ENCODE measurements at regions not wholly inside any gene's neighbourhood (a gene's known extent, or its start where the extent isn't known, plus 50 kb on each side); places are given as distances from the start of the nearest gene placed in this dataset.
A peak's percentile ranks its signal among the peaks of the same experiment; 100 is the strongest.
"Not testable (repeated sequence)": the region's sequence is repeated elsewhere in the genome, so short reads cannot be mapped to it uniquely, and the experiment has no call there.

- DNase-seq (ENCODE audit: low read depth) = peak; percentile 61
Observed at GRCh38 chr12:127779301-127780045, 487.5 kb upstream of the TMEM132C start.

- DNase-seq (ENCODE audit: low read depth) = no peak
Observed at GRCh38 chr12:127780881-127781280, 486.1 kb upstream of the TMEM132C start.

- no peak for DNase-seq (ENCODE audit: low read depth)
Observed at GRCh38 chr12:127781336-127781735, 485.6 kb upstream of the TMEM132C start.

GRCh38 chr12:127785540-127785939 is 481.4 kb upstream of the TMEM132C start:
- DNase-seq (ENCODE audit: low read depth) = peak; percentile 63

- DNase-seq (ENCODE audit: low read depth) = no peak
Observed at GRCh38 chr12:127785986-127786590, 480.9 kb upstream of the TMEM132C start.

GRCh38 chr12:127787544-127787943 is 479.4 kb upstream of the TMEM132C start:
- no peak for DNase-seq (ENCODE audit: low read depth)

GRCh38 chr12:127790376-127790775 is 476.6 kb upstream of the TMEM132C start:
- no peak for DNase-seq (ENCODE audit: low read depth)

- DNase-seq (ENCODE audit: low read depth) = no peak
Observed at GRCh38 chr12:127791217-127791616, 475.8 kb upstream of the TMEM132C start.

GRCh38 chr12:127797918-127798317 is 469.1 kb upstream of the TMEM132C start:
- DNase-seq (ENCODE audit: low read depth) = no peak

GRCh38 chr12:127802271-127802670 is 464.7 kb upstream of the TMEM132C start:
- no peak for DNase-seq (ENCODE audit: low read depth)

- DNase-seq (ENCODE audit: low read depth) = peak; percentile 65
Observed at GRCh38 chr12:127803545-127803944, 463.4 kb upstream of the TMEM132C start.

GRCh38 chr12:127809275-127809674 is 457.7 kb upstream of the TMEM132C start:
- peak; percentile 77 for DNase-seq (ENCODE audit: low read depth)

- peak; percentile 92 for DNase-seq (ENCODE audit: low read depth)
Observed at GRCh38 chr12:127810041-127810440, 456.9 kb upstream of the TMEM132C start.

GRCh38 chr12:127810459-127810858 is 456.5 kb upstream of the TMEM132C start:
- DNase-seq (ENCODE audit: low read depth) = not testable (repeated sequence)

- peak; percentile 59 for DNase-seq (ENCODE audit: low read depth)
Observed at GRCh38 chr12:127811988-127812387, 455.0 kb upstream of the TMEM132C start.

- DNase-seq (ENCODE audit: low read depth) = no peak
Observed at GRCh38 chr12:127813147-127813546, 453.8 kb upstream of the TMEM132C start.

- peak; percentile 3 for DNase-seq (ENCODE audit: low read depth)
Observed at GRCh38 chr12:127819056-127819455, 447.9 kb upstream of the TMEM132C start.

GRCh38 chr12:127820271-127820670 is 446.7 kb upstream of the TMEM132C start:
- no peak for DNase-seq (ENCODE audit: low read depth)

GRCh38 chr12:127820846-127821245 is 446.1 kb upstream of the TMEM132C start:
- no peak for DNase-seq (ENCODE audit: low read depth)

GRCh38 chr12:127822809-127823411 is 444.1 kb upstream of the TMEM132C start:
- DNase-seq (ENCODE audit: low read depth) = peak; percentile 15

GRCh38 chr12:127823801-127824200 is 443.2 kb upstream of the TMEM132C start:
- no peak for DNase-seq (ENCODE audit: low read depth)

GRCh38 chr12:127829281-127830064 is 437.5 kb upstream of the TMEM132C start:
- DNase-seq (ENCODE audit: low read depth) = no peak
